ENCODE measurements at regions not wholly inside any gene's neighbourhood (a gene's known extent, or its start where the extent isn't known, plus 50 kb on each side); places are given as distances from the start of the nearest gene placed in this dataset.
"Not testable (repeated sequence)": the region's sequence is repeated elsewhere in the genome, so short reads cannot be mapped to it uniquely, and the experiment has no call there.

- no peak for DNase-seq (ENCODE audit: low read depth in 2 of 2)
Measured at GRCh38 chr2:226164512-226164911, 635.1 kb downstream of the IRS1 start.

GRCh38 chr2:226160617-226161016, 639.0 kb downstream of the IRS1 start:
- not testable (repeated sequence) for DNase-seq (ENCODE audit: low read depth in 2 of 2)

- no peak for DNase-seq (ENCODE audit: low read depth in 2 of 2)
Measured at GRCh38 chr2:226159875-226160479, 639.6 kb downstream of the IRS1 start.

GRCh38 chr2:226158940-226159339, 640.7 kb downstream of the IRS1 start:
- no peak for DNase-seq (ENCODE audit: low read depth in 2 of 2)

GRCh38 chr2:226158229-226158628, 641.4 kb downstream of the IRS1 start:
- DNase-seq (ENCODE audit: low read depth in 2 of 2), result no peak

GRCh38 chr2:226155093-226155875, 644.3 kb downstream of the IRS1 start:
- no peak for DNase-seq (ENCODE audit: low read depth in 2 of 2)

- no peak for DNase-seq (ENCODE audit: low read depth in 2 of 2)
Measured at GRCh38 chr2:226154610-226155009, 645.0 kb downstream of the IRS1 start.

- DNase-seq (ENCODE audit: low read depth in 2 of 2), result no peak
Measured at GRCh38 chr2:226153553-226153952, 646.1 kb downstream of the IRS1 start.

- no peak for DNase-seq (ENCODE audit: low read depth in 2 of 2)
Measured at GRCh38 chr2:226151157-226151556, 648.5 kb downstream of the IRS1 start.

- DNase-seq (ENCODE audit: low read depth in 2 of 2), result no peak
Measured at GRCh38 chr2:226143091-226143490, 656.5 kb downstream of the IRS1 start.

GRCh38 chr2:226142463-226142862, 657.2 kb downstream of the IRS1 start:
- no peak for DNase-seq (ENCODE audit: low read depth in 2 of 2)

GRCh38 chr2:226140594-226140993, 659.0 kb downstream of the IRS1 start:
- DNase-seq (ENCODE audit: low read depth in 2 of 2), result no peak

GRCh38 chr2:226139759-226140158, 659.9 kb downstream of the IRS1 start:
- DNase-seq (ENCODE audit: low read depth in 2 of 2), result no peak

GRCh38 chr2:226137201-226137811, 662.3 kb downstream of the IRS1 start:
- DNase-seq (ENCODE audit: low read depth in 2 of 2), result no peak

- no peak for DNase-seq (ENCODE audit: low read depth in 2 of 2)
Measured at GRCh38 chr2:226136739-226137138, 662.9 kb downstream of the IRS1 start.

- DNase-seq (ENCODE audit: low read depth in 2 of 2), result no peak
Measured at GRCh38 chr2:226135861-226136548, 663.6 kb downstream of the IRS1 start.

GRCh38 chr2:226132323-226133215, 667.1 kb downstream of the IRS1 start:
- DNase-seq (ENCODE audit: low read depth in 2 of 2), result no peak

- DNase-seq (ENCODE audit: low read depth in 2 of 2), result no peak
Measured at GRCh38 chr2:226131299-226131784, 668.3 kb downstream of the IRS1 start.

GRCh38 chr2:226130192-226130591, 669.4 kb downstream of the IRS1 start:
- DNase-seq (ENCODE audit: low read depth in 2 of 2), result no peak

GRCh38 chr2:226127682-226128081, 671.9 kb downstream of the IRS1 start:
- DNase-seq (ENCODE audit: low read depth in 2 of 2), result no peak

- no peak for DNase-seq (ENCODE audit: low read depth in 2 of 2)
Measured at GRCh38 chr2:226126104-226126503, 673.5 kb downstream of the IRS1 start.

Measured in fibroblast of skin of left quadriceps (primary cell).